DND-41 (cell line): ENCODE measurements at regions not wholly inside any gene's neighbourhood (a gene's known extent, or its start where the extent isn't known, plus 50 kb on each side); places are given as distances from the start of the nearest gene placed in this dataset.

Experiments
- ATAC-seq: fragments of 200-7000 bp; cut with Tn5 transposase; 3 replicates; pipeline ENCODE4 v1.9.1; 2021; ENCODE audit warnings: low read depth; ENCODE audit not compliant: insufficient read depth
- DNase-seq: peaks from one replicate; pipeline ENCODE4 v3.0.0-alpha.2; 2020
- H2AFZ ChIP-seq: 2 replicates; pipeline ENCODE4 v1.6.0; 2012; ENCODE audit warnings: low read depth, low read length
- H3K27ac ChIP-seq: 2 replicates; pipeline ENCODE4 v1.5.1; 2012; ENCODE audit warnings: low read length, inconsistent platforms
- H3K27me3 ChIP-seq: fragments of 200-600 bp; sonication (generic); 2 replicates; pipeline ENCODE4 v1.6.0; 2012; ENCODE audit warnings: low read length, mild to moderate bottlenecking, inconsistent platforms; ENCODE audit not compliant: insufficient read depth, poor library complexity
- H3K36me3 ChIP-seq: 2 replicates; pipeline ENCODE4 v1.5.1; 2012; ENCODE audit warnings: low read length, inconsistent platforms; ENCODE audit not compliant: insufficient read depth
- H3K4me1 ChIP-seq: 2 replicates; pipeline ENCODE4 v1.5.1; 2012; ENCODE audit warnings: mild to moderate bottlenecking, low read length; ENCODE audit not compliant: insufficient read depth
- H3K4me2 ChIP-seq: 2 replicates; pipeline ENCODE4 v1.6.0; 2012; ENCODE audit warnings: mild to moderate bottlenecking, moderate library complexity, low read length, inconsistent platforms; ENCODE audit not compliant: insufficient read depth
- H3K4me3 ChIP-seq, 2 experiments: fragments of 200-600 bp in 1 of 2; shearing (Covaris generic) in 1 of 2; 2 replicates each; pipeline ENCODE4 v1.5.1; 2012 to 2016; ENCODE audit warnings: inconsistent platforms in 2 of 2, low read length in 2 of 2, mild to moderate bottlenecking in 2 of 2, low read depth in 1 of 2, moderate library complexity in 1 of 2
- H3K79me2 ChIP-seq: 2 replicates; pipeline ENCODE4 v1.6.0; 2012; ENCODE audit warnings: low read length, inconsistent platforms; ENCODE audit not compliant: insufficient read depth
- H3K9ac ChIP-seq: 2 replicates; pipeline ENCODE4 v1.6.0; 2012; ENCODE audit warnings: low read depth, mild to moderate bottlenecking, inconsistent platforms, low read length, moderate library complexity
- H3K9me3 ChIP-seq: 2 replicates; pipeline ENCODE4 v1.5.1; 2012; ENCODE audit warnings: low read length, moderate library complexity, mild to moderate bottlenecking, inconsistent platforms; ENCODE audit not compliant: insufficient read depth, severe bottlenecking
- H4K20me1 ChIP-seq: 2 replicates; pipeline ENCODE4 v1.6.0; 2012; ENCODE audit warnings: low read length; ENCODE audit not compliant: insufficient read depth
- EZH2 ChIP-seq: IDR thresholded peaks from 3 replicates; pipeline ENCODE4 v1.6.1; 2012; ENCODE audit warnings: borderline replicate concordance, low read depth, mild to moderate bottlenecking, moderate library complexity, low read length, inconsistent platforms; ENCODE audit not compliant: severe bottlenecking
- TF ChIP-seq, protein P1 (sequence below): IDR thresholded peaks from 2 replicates; pipeline ENCODE4 v1.5.1; 2012; ENCODE audit warnings: borderline replicate concordance, low read length, moderate library complexity, mild to moderate bottlenecking; ENCODE audit not compliant: poor library complexity, severe bottlenecking; ENCODE audit errors: extremely low read depth

DNA sequence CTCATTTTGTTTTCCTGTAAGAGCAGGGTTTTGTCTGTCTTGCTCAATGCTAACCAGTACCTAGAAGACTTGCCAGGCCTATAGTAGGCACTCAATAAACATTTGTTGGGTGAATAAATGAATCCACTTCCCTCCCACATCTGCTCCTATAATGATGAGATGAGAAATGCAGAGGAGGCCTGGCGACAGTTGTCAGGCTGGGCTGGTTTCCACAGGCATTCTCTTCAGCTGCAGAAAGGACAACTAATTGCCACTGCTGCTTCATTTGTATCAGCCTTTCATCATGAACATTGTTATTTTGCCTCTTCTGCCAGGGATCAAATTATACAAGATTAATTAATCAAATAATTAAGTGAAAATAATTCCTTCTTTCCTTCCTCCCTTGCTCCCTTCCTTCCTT is 82.0 kb upstream of the PTHLH start:
- ATAC-seq: no peak
- no peaks in the 10 kb centered on the region for H3K79me2 ChIP-seq
- H3K27me3 ChIP-seq: no peaks in the 10 kb centered on the region
- TF ChIP-seq, protein P1, sequence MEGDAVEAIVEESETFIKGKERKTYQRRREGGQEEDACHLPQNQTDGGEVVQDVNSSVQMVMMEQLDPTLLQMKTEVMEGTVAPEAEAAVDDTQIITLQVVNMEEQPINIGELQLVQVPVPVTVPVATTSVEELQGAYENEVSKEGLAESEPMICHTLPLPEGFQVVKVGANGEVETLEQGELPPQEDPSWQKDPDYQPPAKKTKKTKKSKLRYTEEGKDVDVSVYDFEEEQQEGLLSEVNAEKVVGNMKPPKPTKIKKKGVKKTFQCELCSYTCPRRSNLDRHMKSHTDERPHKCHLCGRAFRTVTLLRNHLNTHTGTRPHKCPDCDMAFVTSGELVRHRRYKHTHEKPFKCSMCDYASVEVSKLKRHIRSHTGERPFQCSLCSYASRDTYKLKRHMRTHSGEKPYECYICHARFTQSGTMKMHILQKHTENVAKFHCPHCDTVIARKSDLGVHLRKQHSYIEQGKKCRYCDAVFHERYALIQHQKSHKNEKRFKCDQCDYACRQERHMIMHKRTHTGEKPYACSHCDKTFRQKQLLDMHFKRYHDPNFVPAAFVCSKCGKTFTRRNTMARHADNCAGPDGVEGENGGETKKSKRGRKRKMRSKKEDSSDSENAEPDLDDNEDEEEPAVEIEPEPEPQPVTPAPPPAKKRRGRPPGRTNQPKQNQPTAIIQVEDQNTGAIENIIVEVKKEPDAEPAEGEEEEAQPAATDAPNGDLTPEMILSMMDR: no peak
- TF ChIP-seq EZH2: no peak
- no peak overlapping the region for H3K9ac ChIP-seq
- no peak overlapping the region for H3K27ac ChIP-seq
- no peaks in the 10 kb centered on the region for H4K20me1 ChIP-seq
- no peaks in the 10 kb centered on the region for H3K9me3 ChIP-seq
- H3K4me1 ChIP-seq: peaks cover 21% of the 10 kb centered on the region
- DNase-seq: no peak
- H3K4me3 ChIP-seq: no peak overlapping the region
- H3K4me2 ChIP-seq: no peak overlapping the region
- no peak overlapping the region for H2AFZ ChIP-seq
- H3K36me3 ChIP-seq: no peaks in the 10 kb centered on the region

DNA sequence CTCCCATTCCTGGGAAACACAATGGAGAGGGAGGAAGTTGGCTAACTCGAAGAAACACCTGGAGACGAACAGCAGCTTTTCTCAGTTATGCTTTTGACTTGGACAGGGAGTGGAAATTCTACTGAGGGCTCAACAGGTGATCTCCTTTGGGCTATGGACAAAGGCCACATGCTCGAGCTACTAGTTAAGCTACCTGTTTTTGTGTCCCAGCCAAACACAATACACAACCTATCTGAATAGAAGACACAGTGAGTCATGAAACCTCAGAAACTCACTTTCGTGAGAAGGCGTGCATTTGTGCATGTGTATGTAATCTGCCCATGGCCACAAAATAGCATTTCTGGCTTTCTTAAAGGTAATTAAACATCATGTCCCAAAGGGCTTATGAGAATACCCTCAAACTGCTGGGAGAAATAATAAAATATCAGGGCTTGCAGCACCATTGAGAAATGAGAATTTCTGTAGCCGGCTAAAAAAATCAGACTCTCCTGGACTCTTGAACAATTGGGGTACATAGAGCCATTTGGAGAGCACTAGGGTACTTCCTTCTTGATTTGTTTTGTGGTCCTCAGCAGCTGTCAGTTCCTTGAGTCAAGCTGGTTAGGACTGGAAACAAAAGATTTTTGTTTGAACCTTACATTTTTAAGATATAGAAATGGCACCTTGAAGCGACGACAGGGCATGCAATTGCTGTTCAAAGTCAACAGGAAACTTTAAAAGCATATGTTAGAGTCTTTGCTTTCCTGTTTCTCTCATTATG is 85.5 kb upstream of the PTHLH start:
- H3K79me2 ChIP-seq: no peaks in the 10 kb centered on the region
- no peak overlapping the region for H3K4me3 ChIP-seq

DNA sequence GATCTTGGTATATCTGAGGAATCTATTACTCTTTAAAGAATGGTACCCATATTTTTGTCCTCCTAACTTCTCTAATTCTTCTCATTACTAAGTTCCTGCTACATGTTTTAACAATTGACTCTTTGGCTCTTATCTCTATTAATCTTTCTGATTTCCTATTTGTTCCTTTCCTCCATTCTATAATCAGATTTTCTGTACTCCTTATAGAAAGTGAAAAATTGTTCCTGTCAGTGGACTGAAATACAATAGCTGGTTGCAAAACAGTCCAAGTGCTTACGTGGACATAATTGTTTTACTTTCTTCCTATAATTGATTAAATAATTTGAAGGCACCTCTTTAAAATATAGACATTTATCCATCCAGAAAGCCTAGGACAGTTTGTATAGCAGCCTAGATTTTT is 86.7 kb upstream of the PTHLH start:
- Histone ChIP-seq H3K27ac (no peak overlapping the region), H2AFZ (no peak overlapping the region), H3K4me3 (no peak overlapping the region), H4K20me1 (no peaks in the 10 kb centered on the region), H3K4me1 (peaks cover 13% of the 10 kb centered on the region; the same call in 1 of the 2 replicates), H3K9ac (no peak overlapping the region), H3K9me3 (no peaks in the 10 kb centered on the region), H3K36me3 (no peaks in the 10 kb centered on the region), H3K27me3 (no peaks in the 10 kb centered on the region), H3K4me2 (no peak overlapping the region), H3K79me2 (no peaks in the 10 kb centered on the region)
- TF ChIP-seq, protein P1: no peak
- TF ChIP-seq EZH2: no peak
- ATAC-seq: no peak
- no peak for DNase-seq

More for the DNA sequence above, 85.5 kb upstream of the PTHLH start:
- H3K9me3 ChIP-seq: no peaks in the 10 kb centered on the region
- H3K36me3 ChIP-seq: no peaks in the 10 kb centered on the region
- H3K27me3 ChIP-seq: no peaks in the 10 kb centered on the region
- H3K9ac ChIP-seq: no peak overlapping the region
- peak overlapping the region; percentile 34; the same call in 1 of the 2 replicates for H2AFZ ChIP-seq
- no peaks in the 10 kb centered on the region for H4K20me1 ChIP-seq
- ATAC-seq: peak; percentile 48; the same call in 1 of the 3 replicates
- no peak overlapping the region for H3K4me2 ChIP-seq
- no peak for DNase-seq
- H3K4me1 ChIP-seq: peaks cover 13% of the 10 kb centered on the region; the same call in 1 of the 2 replicates
- no peak overlapping the region for H3K27ac ChIP-seq
- TF ChIP-seq, protein P1: no peak
